Left ventricle myocardium inferior (tissue), 1 donor: ENCODE measurements at regions not wholly inside any gene's neighbourhood (a gene's known extent, or its start where the extent isn't known, plus 50 kb on each side); places are given as distances from the start of the nearest gene placed in this dataset.

Source experiments
- DNase-seq: peaks from one replicate; pipeline ENCODE4 v3.0.0-alpha.2; 2020
- H3K27ac ChIP-seq: fragments of 200-600 bp; replicated peaks from 2 replicates; pipeline ENCODE4 v1.8.0; 2021
- H3K27me3 ChIP-seq: fragments of 200-600 bp; 2 replicates; pipeline ENCODE4 v1.8.0; 2021; ENCODE audit warnings: low read depth
- H3K36me3 ChIP-seq: fragments of 200-600 bp; 2 replicates; pipeline ENCODE4 v1.8.0; 2021
- H3K4me1 ChIP-seq: fragments of 200-600 bp; 2 replicates; pipeline ENCODE4 v1.8.0; 2021
- H3K4me3 ChIP-seq: fragments of 200-600 bp; 2 replicates; pipeline ENCODE4 v1.8.0; 2021; ENCODE audit warnings: mild to moderate bottlenecking, moderate library complexity
- H3K9me3 ChIP-seq: fragments of 200-600 bp; replicated peaks from 2 replicates; pipeline ENCODE4 v1.8.0; 2021
- CTCF ChIP-seq: fragments of 200-600 bp; IDR thresholded peaks from 2 replicates; pipeline ENCODE4 v1.8.0; 2021; ENCODE audit warnings: antibody characterized with exemption, mild to moderate bottlenecking, borderline replicate concordance
- intact Hi-C: fragments of 100-400 bp; cut with micrococcal nuclease; formaldehyde crosslinking; loops from one replicate; pipeline ENCODE4 v1.11.0; 2022
- donor health status: DM: no; HTN: yes; CAD: no; lungs with severe emphysema.

DNA sequence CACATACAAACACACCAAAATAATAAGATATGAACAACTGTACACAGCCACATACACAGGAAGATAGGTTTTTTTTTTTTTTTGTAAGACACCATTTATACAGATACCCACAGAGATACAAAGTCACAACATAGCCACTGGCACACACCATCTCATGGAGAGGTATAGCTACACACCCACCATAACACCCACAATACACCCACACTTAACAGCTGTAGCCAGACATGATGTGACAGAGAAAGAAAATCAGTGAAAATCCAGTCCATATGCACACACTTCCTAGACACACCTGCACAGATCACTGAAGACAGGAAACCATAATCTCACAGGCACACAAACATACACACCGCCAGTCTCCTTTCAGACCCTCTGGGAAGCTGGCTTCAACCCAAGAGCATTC is 62.4 kb upstream of the PAX2 start:
- Histone ChIP-seq H3K27ac (no peak overlapping the region), H3K36me3 (no peaks in the 10 kb centered on the region), H3K4me3 (no peak overlapping the region), H3K4me1 (peaks cover 3% of the 10 kb centered on the region), H3K9me3 (no peaks in the 10 kb centered on the region), H3K27me3 (peaks cover 100% of the 10 kb centered on the region)
- no peak for DNase-seq
- TF ChIP-seq CTCF: no peak
- intact Hi-C loops: no loop called here

- no peaks in the 10 kb centered on the region for H3K9me3 ChIP-seq
- no peak for DNase-seq
- intact Hi-C loops: no loop called here
- no peaks in the 10 kb centered on the region for H3K36me3 ChIP-seq
- peaks cover 3% of the 10 kb centered on the region for H3K4me1 ChIP-seq
- H3K27ac ChIP-seq: no peak overlapping the region
- H3K27me3 ChIP-seq: peaks cover 100% of the 10 kb centered on the region
- no peak overlapping the region for H3K4me3 ChIP-seq
- no peak for TF ChIP-seq CTCF
Measured at GRCh38 chr10:100683545-100684300, 61.7 kb upstream of the PAX2 start.

GRCh38 chr10:100684688-100685235 is 60.6 kb upstream of the PAX2 start:
- no peaks in the 10 kb centered on the region for H3K9me3 ChIP-seq
- H3K27ac ChIP-seq: no peak overlapping the region
- no peak for DNase-seq
- no peak overlapping the region for H3K4me3 ChIP-seq
- H3K36me3 ChIP-seq: no peaks in the 10 kb centered on the region
- peaks cover 100% of the 10 kb centered on the region for H3K27me3 ChIP-seq
- intact Hi-C loops: no loop called here
- peaks cover 3% of the 10 kb centered on the region for H3K4me1 ChIP-seq
- no peak for TF ChIP-seq CTCF

DNA sequence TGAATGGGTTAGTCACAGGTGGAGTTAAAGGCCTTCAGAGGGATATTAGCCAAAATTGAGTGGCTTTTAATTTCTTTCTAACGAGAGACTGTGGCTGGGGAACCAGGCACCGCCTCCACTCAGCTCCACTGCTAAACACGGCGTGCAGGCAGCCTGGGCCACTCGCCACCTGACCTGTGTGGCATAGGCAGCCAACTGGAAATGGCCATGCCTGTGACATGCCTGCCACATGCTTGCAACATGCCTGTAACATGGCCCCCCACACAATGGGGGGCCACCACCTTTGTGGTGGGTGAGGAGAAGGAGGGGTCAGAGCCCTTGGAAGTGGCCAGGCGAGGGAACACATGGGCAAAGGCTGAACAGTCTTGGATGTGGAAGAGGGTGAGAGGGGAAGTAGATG is 60.1 kb upstream of the PAX2 start:
- Histone ChIP-seq H3K27ac (no peak overlapping the region), H3K9me3 (no peaks in the 10 kb centered on the region), H3K27me3 (peaks cover 100% of the 10 kb centered on the region), H3K36me3 (no peaks in the 10 kb centered on the region), H3K4me1 (peaks cover 3% of the 10 kb centered on the region), H3K4me3 (no peak overlapping the region)
- TF ChIP-seq CTCF: no peak
- DNase-seq: no peak
- intact Hi-C loops: no loop called here

DNA sequence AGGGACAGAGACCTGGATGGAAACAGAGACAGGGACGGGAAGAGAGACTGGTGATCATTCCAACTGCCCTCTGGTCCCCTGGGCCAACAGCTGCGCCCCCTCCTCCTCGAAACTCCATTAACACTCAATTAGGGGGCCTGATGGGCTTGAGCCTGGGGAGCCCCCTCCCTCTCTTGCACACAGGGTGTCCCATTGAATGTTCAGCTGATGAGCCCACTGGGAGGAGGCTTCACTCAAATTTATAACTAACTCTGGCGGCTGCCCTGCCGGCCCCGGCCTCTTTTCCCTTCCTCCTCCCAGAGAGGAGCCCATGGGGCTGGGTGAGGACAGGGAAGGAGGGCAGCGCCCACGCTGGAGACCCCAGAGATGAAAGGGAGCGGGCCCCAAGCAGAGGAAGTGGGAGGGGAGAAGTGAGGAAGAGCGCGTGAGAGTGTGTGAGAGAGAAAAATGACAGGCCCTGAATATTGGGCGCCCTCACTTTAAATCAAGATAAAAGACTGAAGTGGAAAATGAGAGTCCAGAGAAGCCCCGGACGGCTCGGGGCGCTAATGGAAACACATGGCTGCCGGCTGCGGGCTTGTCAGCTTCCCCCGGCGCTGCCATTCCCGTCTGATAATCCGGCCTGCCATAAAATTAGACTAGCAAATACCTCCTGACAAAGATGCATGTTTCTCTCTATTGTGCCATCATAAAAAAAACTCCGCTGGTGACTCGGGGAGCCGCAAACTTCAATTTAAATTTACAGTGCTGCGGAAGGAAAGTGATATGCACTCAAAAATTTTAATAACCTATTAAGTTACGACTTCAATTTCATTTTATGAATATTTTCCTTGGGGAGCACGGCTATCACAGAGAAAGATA is 58.0 kb upstream of the PAX2 start:
- H3K27me3 ChIP-seq: peaks cover 100% of the 10 kb centered on the region

More for the DNA sequence above, 58.0 kb upstream of the PAX2 start:
- no peak for TF ChIP-seq CTCF
- Histone ChIP-seq H3K9me3 (no peaks in the 10 kb centered on the region), H3K4me3 (no peak overlapping the region), H3K4me1 (no peaks in the 10 kb centered on the region), H3K27ac (no peak overlapping the region), H3K36me3 (no peaks in the 10 kb centered on the region)
- intact Hi-C loops: no loop called here
- no peak for DNase-seq
